Keratinocyte (primary cell): ENCODE measurements at regions not wholly inside any gene's neighbourhood (a gene's known extent, or its start where the extent isn't known, plus 50 kb on each side); places are given as distances from the start of the nearest gene placed in this dataset.

Source experiments
- DNase-seq: peaks from one replicate; pipeline ENCODE4 v3.0.0-alpha.2; 2011; ENCODE audit warnings: low read depth, missing footprints, low spot score
- FAIRE-seq: peaks from 2 replicates; lab custom pipeline; 2011; peaks lifted over from hg19 to GRCh38; lab: Jason Lieb, UNC
- H2AFZ ChIP-seq: 2 replicates; pipeline ENCODE4 v1.6.0; 2012; ENCODE audit warnings: low read length, control low read depth, inconsistent platforms; ENCODE audit not compliant: control insufficient read depth
- H3K27ac ChIP-seq: 2 replicates; pipeline ENCODE4 v1.5.1; 2011; ENCODE audit warnings: low read length; ENCODE audit not compliant: control insufficient read depth, insufficient read depth
- H3K27me3 ChIP-seq: 3 replicates; pipeline ENCODE4 v1.6.0; 2011; ENCODE audit warnings: low read length; ENCODE audit not compliant: control insufficient read depth, insufficient read depth; ENCODE audit errors: extremely low read depth
- H3K36me3 ChIP-seq, 2 experiments: 2 replicates in 1 of 2; 3 replicates in 1 of 2; pipeline ENCODE4 v1.5.1; 2011; ENCODE audit warnings: low read length in 2 of 2, mild to moderate bottlenecking in 1 of 2; ENCODE audit not compliant: control insufficient read depth in 2 of 2, insufficient read depth in 2 of 2; ENCODE audit errors: extremely low read depth in 1 of 2
- H3K4me1 ChIP-seq: 3 replicates; pipeline ENCODE4 v1.5.1; 2011; ENCODE audit warnings: low read length; ENCODE audit not compliant: control insufficient read depth, insufficient read depth; ENCODE audit errors: extremely low read depth
- H3K4me2 ChIP-seq: 3 replicates; pipeline ENCODE4 v1.6.0; 2011; ENCODE audit warnings: low read depth, low read length; ENCODE audit not compliant: control insufficient read depth, insufficient read depth; ENCODE audit errors: extremely low read depth
- H3K4me3 ChIP-seq, 3 experiments: fragments of 200-600 bp in 1 of 3; sonication (generic) in 1 of 3; 2 replicates in 2 of 3; 3 replicates in 1 of 3; pipeline ENCODE4 v1.5.1; 2011 to 2016; ENCODE audit warnings: low read length in 3 of 3, mild to moderate bottlenecking in 3 of 3, control low read depth in 2 of 3, inconsistent platforms in 1 of 3, low read depth in 1 of 3, mixed read lengths in 1 of 3, mixed run types in 1 of 3, moderate library complexity in 1 of 3; ENCODE audit not compliant: control insufficient read depth in 2 of 3, insufficient read depth in 2 of 3; ENCODE audit errors: extremely low read depth in 1 of 3
- H3K79me2 ChIP-seq: 2 replicates; pipeline ENCODE4 v1.6.0; 2012; ENCODE audit warnings: low read length; ENCODE audit not compliant: control insufficient read depth, insufficient read depth
- H3K9ac ChIP-seq: 3 replicates; pipeline ENCODE4 v1.6.0; 2011; ENCODE audit warnings: low read length; ENCODE audit not compliant: control insufficient read depth, insufficient read depth; ENCODE audit errors: extremely low read depth
- H3K9me1 ChIP-seq: 3 replicates; pipeline ENCODE4 v1.6.0; 2011; ENCODE audit warnings: low read length; ENCODE audit not compliant: control insufficient read depth, insufficient read depth; ENCODE audit errors: extremely low read depth
- H3K9me3 ChIP-seq: 2 replicates; pipeline ENCODE4 v1.5.1; 2012; ENCODE audit warnings: low read depth, low read length; ENCODE audit not compliant: control insufficient read depth
- H4K20me1 ChIP-seq: 3 replicates; pipeline ENCODE4 v1.6.0; 2011; ENCODE audit warnings: low read length; ENCODE audit not compliant: control insufficient read depth, insufficient read depth; ENCODE audit errors: extremely low read depth
- EZH2 ChIP-seq: IDR thresholded peaks from one replicate; pipeline ENCODE4 v1.6.1; 2012; ENCODE audit warnings: inconsistent platforms, mild to moderate bottlenecking, low read length, moderate library complexity
- dilution Hi-C: fragments of 300-500 bp; cut with MboI; formaldehyde crosslinking; loops from one replicate; pipeline ENCODE4 v1.7.0; 2020; ENCODE audit warnings: low sequenced_read_pairs; ENCODE audit not compliant: extremely low pct_ligation_motif_present
- TF ChIP-seq, protein P1 (sequence below), 3 experiments: IDR thresholded peaks in 1 of 3; conservative IDR thresholded peaks in 1 of 3; optimal IDR thresholded peaks in 1 of 3; 2 replicates in 2 of 3; 3 replicates in 1 of 3; pipeline versions ENCODE3 to v1.5.1; 2011; ENCODE audit warnings: low read length in 3 of 3, mild to moderate bottlenecking in 3 of 3, moderate library complexity in 2 of 3, control low read depth in 1 of 3, inconsistent platforms in 1 of 3; ENCODE audit not compliant: insufficient read depth in 2 of 3; ENCODE audit errors: extremely low read depth in 1 of 3

DNA sequence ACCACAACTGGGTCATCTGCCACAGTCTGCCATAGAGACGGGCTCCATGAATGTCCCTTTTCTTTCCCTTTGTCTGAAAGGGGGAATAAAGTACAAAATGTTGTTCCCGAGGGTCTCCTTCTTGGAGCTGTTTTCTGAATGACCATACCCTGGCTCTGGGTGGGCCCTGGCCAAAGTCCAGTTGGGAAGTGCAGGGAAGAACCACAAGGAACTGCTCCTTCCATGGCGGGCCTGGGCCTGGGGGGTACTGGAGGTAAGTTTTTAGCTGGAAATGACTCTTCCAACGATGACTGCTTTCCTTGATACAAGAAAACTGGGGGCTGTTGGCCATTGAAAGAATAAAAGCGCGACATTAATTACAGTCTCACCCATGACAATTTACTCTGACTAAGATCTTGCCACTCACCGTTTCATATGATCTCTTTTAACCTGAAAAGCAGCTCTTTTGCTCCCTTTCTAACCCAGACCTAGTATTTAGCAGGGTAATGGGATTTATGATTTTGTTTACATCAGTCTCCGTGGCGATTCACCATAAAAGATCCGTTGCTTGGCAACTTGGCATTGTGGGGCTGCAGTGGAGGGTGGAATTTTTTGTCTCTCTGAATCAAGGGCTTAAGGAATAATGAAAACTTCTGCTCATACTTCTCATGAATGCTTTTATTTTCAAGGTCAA, 89.2 kb upstream of the PTCH1 start:
- no peaks in the 10 kb centered on the region for H3K27me3 ChIP-seq
- FAIRE-seq (no peak), DNase-seq (no peak)
- H3K79me2 ChIP-seq: no peaks in the 10 kb centered on the region
- no peaks in the 10 kb centered on the region for H3K9me1 ChIP-seq
- dilution Hi-C loops: no loop called here
- H3K27ac ChIP-seq: no peak overlapping the region
- no peak overlapping the region for H3K9ac ChIP-seq
- H3K9me3 ChIP-seq: no peaks in the 10 kb centered on the region
- no peak overlapping the region for H3K4me2 ChIP-seq
- no peaks in the 10 kb centered on the region for H4K20me1 ChIP-seq
- H2AFZ ChIP-seq: no peak overlapping the region
- H3K4me1 ChIP-seq: no peaks in the 10 kb centered on the region
- H3K36me3 ChIP-seq: no peaks in the 10 kb centered on the region
- no peak for TF ChIP-seq EZH2
- TF ChIP-seq, protein P1, sequence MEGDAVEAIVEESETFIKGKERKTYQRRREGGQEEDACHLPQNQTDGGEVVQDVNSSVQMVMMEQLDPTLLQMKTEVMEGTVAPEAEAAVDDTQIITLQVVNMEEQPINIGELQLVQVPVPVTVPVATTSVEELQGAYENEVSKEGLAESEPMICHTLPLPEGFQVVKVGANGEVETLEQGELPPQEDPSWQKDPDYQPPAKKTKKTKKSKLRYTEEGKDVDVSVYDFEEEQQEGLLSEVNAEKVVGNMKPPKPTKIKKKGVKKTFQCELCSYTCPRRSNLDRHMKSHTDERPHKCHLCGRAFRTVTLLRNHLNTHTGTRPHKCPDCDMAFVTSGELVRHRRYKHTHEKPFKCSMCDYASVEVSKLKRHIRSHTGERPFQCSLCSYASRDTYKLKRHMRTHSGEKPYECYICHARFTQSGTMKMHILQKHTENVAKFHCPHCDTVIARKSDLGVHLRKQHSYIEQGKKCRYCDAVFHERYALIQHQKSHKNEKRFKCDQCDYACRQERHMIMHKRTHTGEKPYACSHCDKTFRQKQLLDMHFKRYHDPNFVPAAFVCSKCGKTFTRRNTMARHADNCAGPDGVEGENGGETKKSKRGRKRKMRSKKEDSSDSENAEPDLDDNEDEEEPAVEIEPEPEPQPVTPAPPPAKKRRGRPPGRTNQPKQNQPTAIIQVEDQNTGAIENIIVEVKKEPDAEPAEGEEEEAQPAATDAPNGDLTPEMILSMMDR (optimal IDR thresholded peaks at IDR 0.05 in 1 of 3, IDR thresholded peaks at IDR 0.05 in 1 of 3, conservative IDR thresholded peaks at IDR 0.05 in 1 of 3; ENCODE audit: extremely low read depth in 1 of 3, insufficient read depth in 2 of 3, low read length in 3 of 3): no peak
- no peak overlapping the region for H3K4me3 ChIP-seq

DNA sequence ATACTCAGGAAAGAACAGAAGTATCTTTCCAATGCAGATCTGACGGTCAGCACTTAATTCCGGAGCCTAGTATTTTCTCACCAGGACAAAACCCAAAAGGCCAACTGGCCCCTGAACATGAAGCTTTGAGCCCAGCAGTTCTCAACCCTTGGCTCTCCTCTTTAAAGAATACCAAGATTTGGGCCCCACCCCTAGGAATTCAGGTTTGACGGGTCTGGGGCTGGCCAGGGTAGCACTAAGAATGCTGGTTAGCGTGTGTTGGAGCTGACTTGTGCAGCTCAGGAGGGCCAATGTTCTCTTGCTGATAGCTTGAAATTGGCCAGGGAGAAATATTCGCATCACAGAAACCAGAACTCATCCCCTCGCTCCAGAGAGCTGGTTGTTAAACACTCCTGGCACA, 88.3 kb upstream of the PTCH1 start:
- Histone ChIP-seq H3K4me1 (no peaks in the 10 kb centered on the region), H3K36me3 (no peaks in the 10 kb centered on the region), H2AFZ (no peak overlapping the region), H3K9me1 (no peaks in the 10 kb centered on the region), H3K9ac (no peak overlapping the region), H3K4me3 (no peak overlapping the region), H3K27ac (no peak overlapping the region), H3K9me3 (no peaks in the 10 kb centered on the region), H4K20me1 (no peaks in the 10 kb centered on the region), H3K27me3 (no peaks in the 10 kb centered on the region), H3K4me2 (no peak overlapping the region), H3K79me2 (no peaks in the 10 kb centered on the region)
- no peak for FAIRE-seq
- no peak for TF ChIP-seq EZH2
- TF ChIP-seq, protein P1 (optimal IDR thresholded peaks at IDR 0.05 in 1 of 3, IDR thresholded peaks at IDR 0.05 in 1 of 3, conservative IDR thresholded peaks at IDR 0.05 in 1 of 3; ENCODE audit: extremely low read depth in 1 of 3, insufficient read depth in 2 of 3, low read length in 3 of 3): no peak
- DNase-seq: no peak
- dilution Hi-C loops: no loop called here
